Spleen (tissue), 11 donors: ENCODE measurements at regions not wholly inside any gene's neighbourhood (a gene's known extent, or its start where the extent isn't known, plus 50 kb on each side); places are given as distances from the start of the nearest gene placed in this dataset.

Source experiments
- DNase-seq: peaks from one replicate; pipeline ENCODE4 v3.0.0-alpha.2; 2020
- H3K27ac ChIP-seq, 8 donors: fragments of 200-600 bp; sonication (generic) in 7 of 8; 1 replicate in 4 of 8; 2 replicates in 4 of 8; pipeline versions ENCODE4 v1.5.0 to v1.8.0; 2016 to 2021; ENCODE audit warnings: inconsistent platforms in 4 of 8, mild to moderate bottlenecking in 4 of 8, moderate library complexity in 1 of 8
- H3K27me3 ChIP-seq, 7 donors: fragments of 200-600 bp; sonication (generic) in 6 of 7; replicated peaks in 1 of 7; 1 replicate in 4 of 7; 2 replicates in 3 of 7; pipeline versions ENCODE4 v1.5.0 to v1.8.0; 2016 to 2021; ENCODE audit warnings: inconsistent platforms in 3 of 7, mild to moderate bottlenecking in 1 of 7
- H3K36me3 ChIP-seq, 6 donors: fragments of 200-600 bp; sonication (generic) in 5 of 6; 1 replicate in 4 of 6; 2 replicates in 2 of 6; pipeline versions ENCODE4 v1.5.0 to v1.8.0; 2016 to 2021; ENCODE audit warnings: inconsistent platforms in 2 of 6
- H3K4me1 ChIP-seq, 6 donors: fragments of 200-600 bp; sonication (generic) in 5 of 6; 1 replicate in 3 of 6; 2 replicates in 3 of 6; pipeline versions ENCODE4 v1.5.0 to v1.8.0; 2016 to 2021; ENCODE audit warnings: inconsistent platforms in 3 of 6
- H3K4me3 ChIP-seq, 8 donors: fragments of 200-600 bp; sonication (generic) in 7 of 8; 1 replicate in 4 of 8; 2 replicates in 4 of 8; pipeline versions ENCODE4 v1.5.0 to v1.8.0; 2016 to 2021; ENCODE audit warnings: inconsistent platforms in 4 of 8, mild to moderate bottlenecking in 4 of 8, moderate library complexity in 2 of 8
- H3K9me3 ChIP-seq, 8 donors: fragments of 200-600 bp; sonication (generic) in 7 of 8; 1 replicate in 4 of 8; 2 replicates in 4 of 8; pipeline versions ENCODE4 v1.5.0 to v1.8.0; 2016 to 2021; ENCODE audit warnings: inconsistent platforms in 4 of 8
- POLR2A ChIP-seq, 3 donors: fragments of 450-650 bp; IDR thresholded peaks; one replicate each; pipeline ENCODE4 v1.5.1; 2017; ENCODE audit warnings: antibody characterized with exemption in 3 of 3, mild to moderate bottlenecking in 1 of 3
- POLR2AphosphoS5 ChIP-seq, 3 donors: sonication (generic); formaldehyde crosslinking; IDR thresholded peaks; one replicate each; pipeline ENCODE4 v1.5.1; 2017; ENCODE audit warnings: antibody characterized with exemption in 3 of 3
- WGBS, 5 donors: extraction: QIAGEN DNeasy Blood & Tissue Kit in 3 of 5; methylation state at CpG; one replicate each; pipeline versions ENCODE4 v1.1.5 to v1.1.7; 2013 to 2018; 5-methylcytosine and 5-hydroxymethylcytosine counted together
- intact Hi-C: fragments of 100-400 bp; cut with DNase I; formaldehyde crosslinking; loops from one replicate; pipeline ENCODE4 v1.15.0; 2023; ENCODE audit warnings: low total_unique reads
- TF ChIP-seq, protein P1 (sequence below), 11 experiments: fragments of 200-600 bp in 7 of 11; fragments of 450-650 bp in 4 of 11; sonication (generic) in 4 of 11; IDR thresholded peaks in 8 of 11; conservative IDR thresholded peaks in 3 of 11; 1 replicate in 7 of 11; 2 replicates in 4 of 11; pipeline versions ENCODE4 v1.4.0 to v1.8.0; 2016 to 2021; ENCODE audit warnings: antibody characterized with exemption in 11 of 11, inconsistent platforms in 4 of 11, mild to moderate bottlenecking in 1 of 11
- donor health status: healthy with polysubstance abuse.
- donor health status: DM: no; HTN: no; CAD: no; lungs with moderate emphysema.
- donor health status: DM: no; HTN: no; CAD: no.
- donor health status: Bipolar disorder and iron deficiency.
- donor health status: healthy.
- donor health status: DM: no; HTN: no; CAD: no.
- donor health status: DM: yes; HTN: yes; CAD: no.

DNA sequence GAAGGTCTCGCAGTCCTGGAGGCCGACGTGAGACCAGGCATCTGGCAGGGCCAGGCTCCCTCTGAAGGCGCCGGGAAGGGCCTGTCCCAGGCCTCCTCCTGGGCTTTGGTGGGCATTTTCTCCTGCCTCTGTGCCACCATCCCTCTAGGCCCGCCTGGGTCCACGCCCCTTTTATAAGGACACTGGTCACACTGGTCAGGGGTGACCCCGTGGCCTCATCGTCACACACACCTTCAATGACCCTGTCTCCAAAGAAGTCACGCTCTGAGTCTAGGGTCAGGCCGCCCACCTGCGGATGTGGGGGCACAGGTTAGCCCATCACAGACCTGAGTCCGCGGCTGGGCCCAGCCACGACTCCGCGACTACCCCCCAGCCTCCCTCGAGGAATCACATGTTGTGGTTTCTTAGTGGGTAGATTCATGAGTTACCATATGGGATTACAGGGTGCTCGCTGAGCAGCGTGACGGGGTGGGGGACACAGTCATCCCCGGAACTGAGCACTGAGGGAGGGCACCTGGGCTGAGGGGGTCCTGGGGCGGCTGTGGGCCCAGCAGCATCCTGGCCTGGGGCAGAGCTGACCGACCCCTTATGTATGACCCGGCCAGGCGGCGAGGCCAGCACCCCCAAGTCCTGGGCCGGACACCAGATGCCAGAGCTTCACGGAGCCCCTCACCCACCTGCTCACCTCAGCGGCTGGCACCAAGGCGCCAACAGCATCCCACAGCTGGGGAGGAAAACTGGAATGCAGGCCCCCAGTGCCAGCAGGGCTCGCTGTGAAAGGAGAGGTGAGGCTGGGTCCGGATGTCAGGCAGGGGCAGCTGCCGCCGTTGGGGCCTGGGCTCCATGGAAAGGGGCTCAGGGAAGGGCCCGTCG is 115.9 kb downstream of the DLL1 start:
- peaks cover 0 to 4% (median 0%) of the 10 kb centered on the region in 8 donors for H3K9me3 ChIP-seq
- H3K4me3 ChIP-seq = no peak overlapping the region
- intact Hi-C loops = no loop called here
- H3K36me3 ChIP-seq = no peaks in the 10 kb centered on the region
- H3K4me1 ChIP-seq = peaks cover 0 to 14% (median 2%) of the 10 kb centered on the region in 6 donors
- H3K27me3 ChIP-seq = peaks cover 0 to 28% (median 0%) of the 10 kb centered on the region in 7 donors
- peak overlapping the region in 6 of 8 donors; percentile 57 to 80 (median 72) for H3K27ac ChIP-seq
- TF ChIP-seq, protein P1, sequence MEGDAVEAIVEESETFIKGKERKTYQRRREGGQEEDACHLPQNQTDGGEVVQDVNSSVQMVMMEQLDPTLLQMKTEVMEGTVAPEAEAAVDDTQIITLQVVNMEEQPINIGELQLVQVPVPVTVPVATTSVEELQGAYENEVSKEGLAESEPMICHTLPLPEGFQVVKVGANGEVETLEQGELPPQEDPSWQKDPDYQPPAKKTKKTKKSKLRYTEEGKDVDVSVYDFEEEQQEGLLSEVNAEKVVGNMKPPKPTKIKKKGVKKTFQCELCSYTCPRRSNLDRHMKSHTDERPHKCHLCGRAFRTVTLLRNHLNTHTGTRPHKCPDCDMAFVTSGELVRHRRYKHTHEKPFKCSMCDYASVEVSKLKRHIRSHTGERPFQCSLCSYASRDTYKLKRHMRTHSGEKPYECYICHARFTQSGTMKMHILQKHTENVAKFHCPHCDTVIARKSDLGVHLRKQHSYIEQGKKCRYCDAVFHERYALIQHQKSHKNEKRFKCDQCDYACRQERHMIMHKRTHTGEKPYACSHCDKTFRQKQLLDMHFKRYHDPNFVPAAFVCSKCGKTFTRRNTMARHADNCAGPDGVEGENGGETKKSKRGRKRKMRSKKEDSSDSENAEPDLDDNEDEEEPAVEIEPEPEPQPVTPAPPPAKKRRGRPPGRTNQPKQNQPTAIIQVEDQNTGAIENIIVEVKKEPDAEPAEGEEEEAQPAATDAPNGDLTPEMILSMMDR (IDR thresholded peaks at IDR 0.05 in 8 of 11, conservative IDR thresholded peaks at IDR 0.05 in 3 of 11) = no peak
- TF ChIP-seq POLR2AphosphoS5 (IDR thresholded peaks at IDR 0.05) (no peak), POLR2A (IDR thresholded peaks at IDR 0.05) (no peak)
- peak; percentile 65 for DNase-seq
- 91 to 94% (median 93%) methylated on average over 10 to 37 of the region's 37 CpGs for WGBS, 5 donors

DNA sequence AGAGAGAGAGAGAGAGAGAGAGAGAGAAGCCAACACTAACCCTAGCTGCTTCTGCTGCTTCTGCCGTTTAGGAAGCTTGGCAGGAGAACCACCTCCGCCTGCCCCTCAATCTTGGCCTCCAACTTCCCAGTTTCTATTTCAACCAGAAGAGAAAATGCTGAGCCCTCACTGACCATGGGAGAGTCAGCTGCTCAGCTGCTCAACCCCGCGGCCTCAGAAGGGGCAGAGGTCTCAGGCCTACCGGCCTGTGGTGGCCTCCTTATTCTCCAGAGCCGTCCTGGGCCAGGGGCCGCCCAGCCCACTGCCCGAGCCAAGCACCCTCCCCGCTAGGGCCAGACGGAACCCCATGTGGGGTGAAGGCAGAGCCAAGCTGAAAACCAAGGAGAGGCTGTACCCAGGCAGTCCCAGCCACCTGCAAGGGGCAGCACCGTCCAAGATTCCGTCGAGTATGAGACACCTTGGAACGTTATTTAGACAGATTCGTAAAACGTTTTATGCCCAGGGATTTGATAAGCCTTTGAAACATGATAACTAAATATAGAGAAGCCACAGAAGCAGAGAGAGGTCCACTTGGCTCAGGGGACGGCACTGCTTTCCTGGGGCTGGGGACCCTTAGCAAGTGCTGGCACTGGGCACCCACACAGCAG is 116.6 kb downstream of the DLL1 start:
- Histone ChIP-seq H3K4me3 (no peak overlapping the region), H3K36me3 (no peaks in the 10 kb centered on the region), H3K27ac (peak overlapping the region in 7 of 8 donors; percentile 44 to 80 (median 69)), H3K9me3 (peaks cover 0 to 4% (median 0%) of the 10 kb centered on the region in 8 donors), H3K27me3 (peaks cover 0 to 28% (median 0%) of the 10 kb centered on the region in 7 donors), H3K4me1 (peaks cover 0 to 14% (median 2%) of the 10 kb centered on the region in 6 donors)
- WGBS, 5 donors = 75 to 83% (median 76%) methylated on average over 17 of the region's 17 CpGs
- intact Hi-C loops = no loop called here
- TF ChIP-seq POLR2A (IDR thresholded peaks at IDR 0.05) (no peak), POLR2AphosphoS5 (IDR thresholded peaks at IDR 0.05) (peak; percentile 29 to 44 (median 32))
- TF ChIP-seq, protein P1 (IDR thresholded peaks at IDR 0.05 in 8 of 11, conservative IDR thresholded peaks at IDR 0.05 in 3 of 11) = no peak
- DNase-seq = peak; percentile 78

DNA sequence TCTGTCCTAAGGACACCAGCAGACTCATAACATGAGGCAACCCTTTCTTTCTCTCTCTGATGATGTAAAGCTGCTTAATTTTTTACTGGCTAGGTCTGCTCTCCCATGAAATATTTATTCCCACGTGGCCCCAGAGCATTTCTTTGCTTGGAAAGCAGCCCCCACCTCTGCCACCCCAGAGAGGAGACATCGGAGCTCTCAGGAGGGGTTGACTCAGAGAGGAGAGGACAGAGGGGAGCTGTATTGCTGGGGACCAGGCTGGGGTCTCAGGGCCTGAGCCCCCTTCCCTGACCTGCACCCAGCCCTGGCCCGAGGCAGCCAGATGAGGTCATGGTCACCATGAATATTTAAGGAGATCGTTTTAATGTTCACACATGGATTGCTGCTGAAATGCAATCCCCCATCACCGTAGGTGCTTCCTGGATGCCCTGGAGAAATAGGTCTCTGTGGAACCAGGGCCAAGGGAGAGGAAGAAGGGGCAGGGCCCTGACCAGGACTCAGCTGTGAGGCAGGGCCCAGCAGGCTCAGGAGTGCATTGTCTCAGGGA is 117.5 kb downstream of the DLL1 start:
- no peaks in the 10 kb centered on the region for H3K36me3 ChIP-seq
- H3K27me3 ChIP-seq = peaks cover 0 to 24% (median 0%) of the 10 kb centered on the region in 7 donors
- H3K4me1 ChIP-seq = peaks cover 0 to 14% (median 2%) of the 10 kb centered on the region in 6 donors
- TF ChIP-seq, protein P1 (IDR thresholded peaks at IDR 0.05 in 8 of 11, conservative IDR thresholded peaks at IDR 0.05 in 3 of 11) = no peak
- no peak for TF ChIP-seq POLR2A (IDR thresholded peaks at IDR 0.05)
- WGBS, 5 donors = 66 to 79% (median 77%) methylated on average over 5 of the region's 5 CpGs
- H3K4me3 ChIP-seq = no peak overlapping the region
- DNase-seq = peak; percentile 38
- intact Hi-C loops = no loop called here
- H3K27ac ChIP-seq = peak overlapping the region in 5 of 8 donors; percentile 32 to 80 (median 74)
- peaks cover 0 to 4% (median 0%) of the 10 kb centered on the region in 8 donors for H3K9me3 ChIP-seq
